ENCODE measurements at regions not wholly inside any gene's neighbourhood (a gene's known extent, or its start where the extent isn't known, plus 50 kb on each side); places are given as distances from the start of the nearest gene placed in this dataset.

DNA sequence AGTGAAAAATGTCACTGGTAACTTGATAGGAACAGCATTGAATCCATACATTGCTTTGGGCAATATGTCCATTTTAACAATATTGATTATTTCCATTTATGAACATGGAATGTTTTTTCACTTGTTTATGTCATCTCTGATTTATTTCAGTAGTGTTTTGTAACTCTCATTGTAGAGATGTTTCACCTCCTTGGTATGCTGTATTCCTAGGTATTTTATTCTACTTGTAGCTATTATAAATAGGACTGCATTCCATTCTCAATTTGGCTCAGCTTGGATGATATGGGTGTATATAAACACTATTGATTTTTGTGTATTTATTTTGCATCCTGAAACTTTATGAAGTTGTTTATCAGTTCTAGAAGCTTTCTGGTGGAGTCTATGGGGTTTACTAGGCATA lies 730.3 kb downstream of the DOK5 start:
- intact Hi-C loops (cut with DNase I), result no loop called here
- Histone ChIP-seq H3K9me3 (no peaks in the 10 kb centered on the region), H3K27ac (no peak overlapping the region), H3K36me3 (no peaks in the 10 kb centered on the region), H3K4me1 (ENCODE audit: insufficient read depth) (no peaks in the 10 kb centered on the region), H3K4me3 (no peak overlapping the region), H3K27me3 (no peaks in the 10 kb centered on the region)
- TF ChIP-seq, protein P1, sequence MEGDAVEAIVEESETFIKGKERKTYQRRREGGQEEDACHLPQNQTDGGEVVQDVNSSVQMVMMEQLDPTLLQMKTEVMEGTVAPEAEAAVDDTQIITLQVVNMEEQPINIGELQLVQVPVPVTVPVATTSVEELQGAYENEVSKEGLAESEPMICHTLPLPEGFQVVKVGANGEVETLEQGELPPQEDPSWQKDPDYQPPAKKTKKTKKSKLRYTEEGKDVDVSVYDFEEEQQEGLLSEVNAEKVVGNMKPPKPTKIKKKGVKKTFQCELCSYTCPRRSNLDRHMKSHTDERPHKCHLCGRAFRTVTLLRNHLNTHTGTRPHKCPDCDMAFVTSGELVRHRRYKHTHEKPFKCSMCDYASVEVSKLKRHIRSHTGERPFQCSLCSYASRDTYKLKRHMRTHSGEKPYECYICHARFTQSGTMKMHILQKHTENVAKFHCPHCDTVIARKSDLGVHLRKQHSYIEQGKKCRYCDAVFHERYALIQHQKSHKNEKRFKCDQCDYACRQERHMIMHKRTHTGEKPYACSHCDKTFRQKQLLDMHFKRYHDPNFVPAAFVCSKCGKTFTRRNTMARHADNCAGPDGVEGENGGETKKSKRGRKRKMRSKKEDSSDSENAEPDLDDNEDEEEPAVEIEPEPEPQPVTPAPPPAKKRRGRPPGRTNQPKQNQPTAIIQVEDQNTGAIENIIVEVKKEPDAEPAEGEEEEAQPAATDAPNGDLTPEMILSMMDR (IDR thresholded peaks at IDR 0.05), result no peak
- TF ChIP-seq POLR2A (IDR thresholded peaks at IDR 0.05), result no peak
- TF ChIP-seq EP300 (IDR thresholded peaks at IDR 0.05), result no peak
- DNase-seq, result no peak

- Histone ChIP-seq H3K4me1 (ENCODE audit: insufficient read depth) (no peaks in the 10 kb centered on the region), H3K4me3 (no peak overlapping the region), H3K36me3 (no peaks in the 10 kb centered on the region), H3K27me3 (no peaks in the 10 kb centered on the region), H3K9me3 (no peaks in the 10 kb centered on the region), H3K27ac (no peak overlapping the region)
- 78 to 85% (median 84%) methylated on average over 1 of the region's 1 CpG for WGBS, 3 donors
- no peak for DNase-seq
- TF ChIP-seq POLR2A (IDR thresholded peaks at IDR 0.05) (no peak), EP300 (IDR thresholded peaks at IDR 0.05) (no peak)
- TF ChIP-seq, protein P1 (IDR thresholded peaks at IDR 0.05), result no peak
- intact Hi-C loops (cut with DNase I), result no loop called here
Measured at GRCh38 chr20:55200317-55200716, 724.9 kb downstream of the DOK5 start.

GRCh38 chr20:55194947-55195346 lies 719.6 kb downstream of the DOK5 start:
- H3K4me1 ChIP-seq (ENCODE audit: insufficient read depth), result no peaks in the 10 kb centered on the region
- WGBS, 3 donors, result 74 to 79% (median 77%) methylated on average over 2 of the region's 2 CpGs
- intact Hi-C loops (cut with DNase I), result no loop called here

DNA sequence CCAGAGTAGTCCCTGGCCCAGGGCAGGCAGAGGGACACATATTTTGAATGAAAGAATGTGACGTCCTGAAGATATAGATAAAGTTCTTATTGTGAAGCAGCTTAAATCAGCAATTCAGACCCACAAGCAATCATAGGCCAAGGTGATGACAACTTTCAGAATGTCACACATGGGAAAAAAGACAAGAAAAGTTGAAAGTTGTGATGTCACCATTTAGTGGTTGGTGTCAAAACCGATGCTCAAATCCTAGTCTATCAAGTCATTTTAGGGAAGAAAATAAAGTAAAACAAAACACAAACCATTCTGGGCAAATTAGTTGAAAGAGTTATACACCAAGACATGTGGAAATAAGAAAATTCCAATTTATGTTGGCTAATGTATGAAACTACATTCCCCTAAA lies 710.8 kb downstream of the DOK5 start:
- DNase-seq, result no peak
- 57 to 86% (median 65%) methylated on average over 2 of the region's 2 CpGs for WGBS, 3 donors
- Histone ChIP-seq H3K27me3 (no peaks in the 10 kb centered on the region), H3K9me3 (no peaks in the 10 kb centered on the region), H3K4me1 (ENCODE audit: insufficient read depth) (no peaks in the 10 kb centered on the region), H3K36me3 (no peaks in the 10 kb centered on the region), H3K27ac (no peak overlapping the region), H3K4me3 (no peak overlapping the region)
- TF ChIP-seq POLR2A (IDR thresholded peaks at IDR 0.05) (no peak), EP300 (IDR thresholded peaks at IDR 0.05) (no peak)
- TF ChIP-seq, protein P1 (IDR thresholded peaks at IDR 0.05), result no peak
- intact Hi-C loops (cut with DNase I), result no loop called here

More at GRCh38 chr20:55194947-55195346, 719.6 kb downstream of the DOK5 start:
- DNase-seq, result no peak
- no peaks in the 10 kb centered on the region for H3K9me3 ChIP-seq
- no peak overlapping the region for H3K27ac ChIP-seq
- H3K36me3 ChIP-seq, result no peaks in the 10 kb centered on the region
- TF ChIP-seq, protein P1 (IDR thresholded peaks at IDR 0.05), result no peak
- TF ChIP-seq EP300 (IDR thresholded peaks at IDR 0.05), result no peak
- H3K4me3 ChIP-seq, result no peak overlapping the region
- no peaks in the 10 kb centered on the region for H3K27me3 ChIP-seq

- DNase-seq, result no peak
- no peaks in the 10 kb centered on the region for H3K9me3 ChIP-seq
- no peaks in the 10 kb centered on the region for H3K36me3 ChIP-seq
- no peak for TF ChIP-seq EP300 (IDR thresholded peaks at IDR 0.05)
- no peak for TF ChIP-seq POLR2A (IDR thresholded peaks at IDR 0.05)
- TF ChIP-seq, protein P1 (IDR thresholded peaks at IDR 0.05), result no peak
- intact Hi-C loops (cut with DNase I), result no loop called here
- H3K27me3 ChIP-seq, result no peaks in the 10 kb centered on the region
- H3K4me3 ChIP-seq, result no peak overlapping the region
- 70 to 86% (median 74%) methylated on average over 4 of the region's 4 CpGs for WGBS, 3 donors
- no peak overlapping the region for H3K27ac ChIP-seq
- H3K4me1 ChIP-seq (ENCODE audit: insufficient read depth), result peaks cover 6% of the 10 kb centered on the region
Measured at GRCh38 chr20:55175081-55175480, 699.7 kb downstream of the DOK5 start.
